Peyer's patch (tissue), 4 donors: ENCODE measurements at regions not wholly inside any gene's neighbourhood (a gene's known extent, or its start where the extent isn't known, plus 50 kb on each side); places are given as distances from the start of the nearest gene placed in this dataset.

Experiments
- POLR2A ChIP-seq, 2 donors: fragments of 450-650 bp; IDR thresholded peaks; one replicate each; pipeline ENCODE4 v1.5.1; 2017; ENCODE audit warnings: antibody characterized with exemption in 2 of 2, mild to moderate bottlenecking in 2 of 2, moderate library complexity in 2 of 2
- TF ChIP-seq, protein P1 (sequence below), 6 experiments: fragments of 450-650 bp in 4 of 6; fragments of 200-600 bp in 2 of 6; sonication (generic) in 1 of 6; IDR thresholded peaks; one replicate each; pipeline ENCODE4 v1.5.1; 2017 to 2019; ENCODE audit warnings: antibody characterized with exemption in 6 of 6, mild to moderate bottlenecking in 3 of 6, moderate library complexity in 1 of 6

DNA sequence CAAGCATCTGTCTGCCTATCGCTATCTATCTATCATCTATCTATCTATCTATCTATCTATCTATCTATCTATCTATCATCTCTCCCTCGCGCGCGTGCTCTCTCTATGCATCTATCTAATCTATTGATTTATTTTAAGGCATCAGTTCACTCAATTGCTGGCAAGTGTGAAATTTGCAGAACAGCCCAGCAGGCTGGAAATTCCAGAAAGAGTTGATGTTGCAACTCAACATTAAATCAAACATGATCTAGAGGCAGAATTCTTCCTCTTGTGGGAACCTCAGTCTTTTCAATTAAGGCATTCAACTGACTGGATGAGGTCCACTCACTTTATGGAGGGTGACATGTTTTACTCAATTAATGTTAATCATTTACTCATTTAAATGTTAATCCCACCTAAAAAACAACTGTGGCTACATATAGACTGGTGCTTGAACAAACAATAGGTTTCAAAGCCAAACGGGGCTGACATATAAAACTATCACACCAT is 1210.8 kb downstream of the GALC start:
- no peak for TF ChIP-seq POLR2A (IDR thresholded peaks at IDR 0.05)
- TF ChIP-seq, protein P1, sequence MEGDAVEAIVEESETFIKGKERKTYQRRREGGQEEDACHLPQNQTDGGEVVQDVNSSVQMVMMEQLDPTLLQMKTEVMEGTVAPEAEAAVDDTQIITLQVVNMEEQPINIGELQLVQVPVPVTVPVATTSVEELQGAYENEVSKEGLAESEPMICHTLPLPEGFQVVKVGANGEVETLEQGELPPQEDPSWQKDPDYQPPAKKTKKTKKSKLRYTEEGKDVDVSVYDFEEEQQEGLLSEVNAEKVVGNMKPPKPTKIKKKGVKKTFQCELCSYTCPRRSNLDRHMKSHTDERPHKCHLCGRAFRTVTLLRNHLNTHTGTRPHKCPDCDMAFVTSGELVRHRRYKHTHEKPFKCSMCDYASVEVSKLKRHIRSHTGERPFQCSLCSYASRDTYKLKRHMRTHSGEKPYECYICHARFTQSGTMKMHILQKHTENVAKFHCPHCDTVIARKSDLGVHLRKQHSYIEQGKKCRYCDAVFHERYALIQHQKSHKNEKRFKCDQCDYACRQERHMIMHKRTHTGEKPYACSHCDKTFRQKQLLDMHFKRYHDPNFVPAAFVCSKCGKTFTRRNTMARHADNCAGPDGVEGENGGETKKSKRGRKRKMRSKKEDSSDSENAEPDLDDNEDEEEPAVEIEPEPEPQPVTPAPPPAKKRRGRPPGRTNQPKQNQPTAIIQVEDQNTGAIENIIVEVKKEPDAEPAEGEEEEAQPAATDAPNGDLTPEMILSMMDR (IDR thresholded peaks at IDR 0.05) = no peak
